EL (cell line): ENCODE measurements at regions not wholly inside any gene's neighbourhood (a gene's known extent, or its start where the extent isn't known, plus 50 kb on each side); places are given as distances from the start of the nearest gene placed in this dataset.
A peak's percentile ranks its signal among the peaks of the same experiment; 100 is the strongest.
"Not testable (repeated sequence)": the region's sequence is repeated elsewhere in the genome, so short reads cannot be mapped to it uniquely, and the experiment has no call there.

Source experiments
- DNase-seq: peaks from one replicate; pipeline ENCODE4 v3.0.0-alpha.2; 2016

DNA sequence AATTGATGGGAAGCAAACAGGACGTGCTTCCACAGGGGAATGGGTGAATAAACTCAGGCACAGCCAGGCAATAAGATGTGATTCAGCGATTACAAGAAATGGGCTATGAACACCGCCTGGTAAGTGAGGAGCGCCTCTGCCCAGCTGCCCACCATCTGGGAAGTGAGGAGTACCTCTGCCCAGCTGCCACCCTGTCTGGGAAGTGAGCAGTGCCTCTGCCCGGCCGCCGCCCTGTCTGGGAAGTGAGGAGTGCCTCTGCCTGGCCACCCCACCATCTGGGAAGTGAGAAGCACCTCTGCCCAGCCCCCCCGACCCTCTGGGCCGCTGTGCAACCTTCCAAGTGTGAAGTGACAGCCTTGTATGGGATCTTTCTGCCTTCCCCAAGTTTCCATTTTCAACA lies 73.2 kb upstream of the PRR5 start:
- DNase-seq = no peak

DNA sequence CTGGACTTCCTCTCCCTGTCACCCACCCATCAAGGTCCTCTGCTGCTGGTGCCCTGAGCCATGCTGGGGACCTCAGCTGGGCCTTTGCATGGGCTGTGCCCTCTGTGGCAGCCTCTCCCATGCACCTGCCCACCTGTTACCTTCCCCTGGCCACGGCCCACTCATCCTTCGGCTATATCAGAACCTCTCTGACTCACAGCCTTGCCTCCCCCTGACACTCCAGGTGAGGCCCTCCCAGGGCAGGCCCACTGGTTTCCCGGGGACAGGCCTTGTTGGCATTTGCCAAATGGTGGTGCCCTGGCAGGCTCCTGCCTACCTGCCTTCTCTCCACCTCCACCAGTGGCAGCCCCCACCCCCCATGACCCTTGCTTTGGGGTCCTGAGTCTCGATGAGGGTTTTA lies 73.7 kb upstream of the PRR5 start:
- no peak for DNase-seq

DNA sequence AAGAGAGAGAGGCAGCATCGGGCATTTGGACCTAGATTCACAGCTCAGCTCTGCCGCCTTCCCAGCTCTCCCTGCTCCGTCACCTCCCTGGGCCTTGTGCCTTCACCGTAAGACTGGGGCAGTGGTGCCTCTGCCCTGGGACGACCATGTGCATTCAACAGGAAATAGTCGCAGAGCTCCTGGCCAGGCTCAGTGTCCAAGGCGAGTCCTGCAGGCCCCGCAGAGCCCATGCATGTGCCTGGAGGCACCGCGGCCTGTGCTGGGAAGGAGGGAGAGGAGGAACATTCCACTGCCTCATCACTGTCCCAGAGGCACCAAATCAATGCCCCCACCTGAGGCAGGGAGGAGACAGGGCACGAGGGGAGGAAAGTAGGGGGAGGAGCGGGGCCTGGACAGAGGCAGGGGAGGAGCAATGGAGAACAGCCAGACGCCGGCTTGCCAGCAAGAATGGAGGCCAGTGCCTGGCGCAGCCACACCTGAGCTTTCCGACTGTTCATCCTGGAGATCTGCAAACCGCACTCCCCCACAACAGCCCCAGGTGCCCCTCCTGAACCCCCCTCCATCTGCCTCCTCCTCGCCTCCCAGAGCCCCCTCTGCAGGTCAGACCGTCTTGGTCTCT lies 74.4 kb upstream of the PRR5 start:
- DNase-seq = no peak

DNA sequence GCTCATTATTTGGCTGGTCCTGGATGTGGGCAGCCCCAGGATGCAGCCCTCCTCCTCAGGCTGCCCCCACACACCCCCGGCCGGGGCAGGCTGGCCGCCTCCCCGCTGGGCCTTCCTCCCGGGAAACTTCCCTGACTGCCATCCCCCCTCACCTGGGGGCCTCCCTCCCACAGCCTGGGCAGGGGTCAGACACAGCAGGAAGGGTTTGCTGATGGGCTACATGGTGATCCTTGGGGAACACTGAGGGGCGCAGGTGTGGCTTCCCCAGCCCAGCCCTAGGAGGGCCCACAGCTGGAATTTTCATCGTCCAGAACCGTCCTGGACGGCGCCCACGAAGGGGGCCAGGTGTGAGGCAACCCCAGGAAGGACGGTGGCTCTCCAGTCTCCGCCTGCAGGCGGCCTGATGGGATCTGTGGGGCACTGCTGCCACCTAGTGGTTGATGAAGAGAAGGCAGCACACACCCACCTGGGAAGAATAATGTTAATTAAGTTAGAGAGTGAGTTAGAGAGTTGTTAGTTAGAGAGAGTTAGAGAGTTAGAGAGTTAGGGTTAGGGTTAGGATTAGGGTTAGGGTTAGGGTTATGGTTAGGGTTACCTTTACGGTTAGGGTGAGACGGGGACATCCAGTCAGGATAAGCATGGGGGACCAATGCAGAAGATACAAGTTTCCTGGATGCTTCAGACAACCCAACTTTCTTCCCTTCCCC lies 75.9 kb upstream of the PRR5 start:
- DNase-seq = peak; percentile 57

DNA sequence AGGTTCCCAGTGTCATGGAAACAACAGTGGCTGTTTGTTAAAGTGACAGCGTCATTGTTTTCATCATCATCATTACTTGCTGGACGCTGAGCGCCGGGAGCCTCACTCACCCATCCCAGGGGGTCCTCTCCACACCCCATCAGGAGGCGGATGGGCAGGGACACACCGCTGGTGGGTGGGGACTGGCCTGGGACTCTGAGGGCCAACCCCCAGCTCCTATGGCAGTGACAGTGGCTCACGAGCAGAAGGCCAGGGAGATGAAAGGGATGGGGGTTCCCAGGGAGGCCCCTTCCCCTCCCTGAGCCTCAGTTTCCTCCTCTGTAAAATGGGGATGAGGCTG lies 76.6 kb upstream of the PRR5 start:
- DNase-seq = no peak

DNA sequence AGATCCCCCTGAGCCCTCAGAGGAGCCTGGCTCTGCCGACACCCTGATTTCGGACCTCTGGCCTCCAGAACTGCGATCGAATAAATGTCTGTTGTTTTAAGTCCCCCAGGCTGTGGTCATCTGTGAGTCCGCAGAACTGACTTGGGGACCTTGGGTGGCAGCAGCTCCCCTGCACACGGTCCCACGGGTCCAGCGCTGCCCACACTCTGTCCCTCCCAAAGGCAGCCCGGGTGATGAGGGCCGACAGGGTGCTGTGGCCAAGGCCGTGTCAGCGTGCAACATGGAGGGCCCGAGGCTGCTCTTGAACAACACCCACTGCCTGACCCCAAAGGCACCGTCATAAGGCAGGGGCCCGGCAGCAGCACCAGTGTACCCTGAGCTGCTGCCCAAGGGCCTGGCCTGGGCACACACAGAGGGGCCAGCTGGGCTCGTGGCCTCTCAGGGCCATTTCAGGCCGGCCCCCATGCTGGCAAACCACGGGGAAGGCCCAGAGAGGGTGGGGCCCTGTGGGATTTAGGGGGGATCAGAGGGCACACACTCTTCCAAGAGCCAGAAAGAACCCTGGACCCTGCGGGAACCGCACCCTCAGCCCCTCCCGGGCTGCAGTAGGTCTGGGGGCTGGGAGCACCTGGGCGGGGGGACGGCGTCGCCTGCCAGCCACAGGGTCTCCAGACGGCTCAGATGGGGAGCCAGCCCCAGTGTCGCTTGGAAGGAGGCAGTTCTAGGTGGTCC lies 77.1 kb upstream of the PRR5 start:
- DNase-seq = no peak

DNA sequence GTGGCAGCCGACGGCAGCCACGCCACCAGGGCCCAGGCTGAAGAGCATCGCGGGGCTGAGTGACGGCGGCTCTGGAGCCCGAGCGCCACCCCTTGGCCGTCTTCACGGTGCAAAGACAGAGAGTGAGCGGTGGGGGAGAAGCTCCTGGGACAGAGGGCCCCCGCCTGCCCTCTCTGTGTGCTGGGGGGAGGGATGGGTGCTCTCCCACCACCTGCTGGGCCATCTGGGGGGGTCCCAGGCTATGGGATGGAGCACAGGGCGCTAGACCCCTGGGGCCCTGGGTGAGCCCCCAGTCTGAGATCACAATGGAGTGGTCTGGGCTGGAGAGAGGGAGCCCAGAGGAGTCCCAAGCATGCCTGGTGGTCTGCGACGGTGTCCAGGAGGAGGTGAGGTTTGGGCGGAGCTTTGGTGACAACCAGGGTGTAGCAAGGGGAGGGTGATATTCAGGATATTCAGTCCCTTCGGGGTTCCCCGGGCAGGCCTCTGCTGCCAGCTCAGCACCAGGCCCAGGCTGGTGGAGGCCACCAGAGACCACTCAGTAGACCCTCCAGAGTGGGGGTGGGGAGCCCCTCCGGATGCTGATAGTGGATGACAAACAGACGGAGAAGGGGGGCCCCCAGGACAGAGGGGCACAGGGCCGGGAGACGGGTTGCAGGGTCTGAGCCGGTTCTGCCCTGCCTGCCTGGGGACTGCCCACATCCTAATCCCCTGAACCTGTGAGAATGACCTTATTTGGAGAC lies 78.1 kb upstream of the PRR5 start:
- DNase-seq = peak; percentile 13

DNA sequence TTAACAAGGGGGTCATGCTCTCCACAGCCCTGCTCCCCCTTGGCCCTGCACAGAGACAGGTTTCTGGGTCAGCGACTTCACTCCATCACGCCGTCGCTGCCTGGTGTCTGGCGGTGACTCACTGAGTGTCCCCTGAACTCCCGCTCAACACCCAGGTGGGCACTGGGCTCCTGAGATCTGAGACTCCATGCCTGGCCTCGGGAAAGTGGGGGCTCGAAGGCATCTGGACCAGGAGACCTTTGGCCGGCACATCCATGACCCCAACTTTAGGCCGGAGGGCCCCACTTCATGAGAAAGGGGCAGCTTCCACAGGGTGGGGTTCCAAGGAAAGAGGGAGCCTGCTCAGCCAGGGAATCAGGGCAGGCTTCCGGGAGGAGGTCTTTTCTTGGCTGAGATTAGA lies 79.3 kb upstream of the PRR5 start:
- DNase-seq = no peak

DNA sequence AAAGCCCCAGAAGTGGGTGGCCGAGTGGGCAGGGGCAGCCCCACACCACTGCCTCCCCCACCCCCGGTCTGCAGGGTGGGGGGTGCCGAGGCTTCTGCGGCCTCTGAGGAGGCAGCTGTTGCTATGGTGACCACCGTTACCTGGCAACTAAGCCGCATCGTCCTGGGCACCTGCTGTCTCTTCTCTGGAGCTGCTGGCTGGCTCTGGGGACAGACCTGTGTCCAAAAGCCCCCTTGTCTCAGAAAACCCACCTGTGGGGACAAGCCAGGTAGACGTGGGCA lies 79.9 kb upstream of the PRR5 start:
- no peak for DNase-seq

DNA sequence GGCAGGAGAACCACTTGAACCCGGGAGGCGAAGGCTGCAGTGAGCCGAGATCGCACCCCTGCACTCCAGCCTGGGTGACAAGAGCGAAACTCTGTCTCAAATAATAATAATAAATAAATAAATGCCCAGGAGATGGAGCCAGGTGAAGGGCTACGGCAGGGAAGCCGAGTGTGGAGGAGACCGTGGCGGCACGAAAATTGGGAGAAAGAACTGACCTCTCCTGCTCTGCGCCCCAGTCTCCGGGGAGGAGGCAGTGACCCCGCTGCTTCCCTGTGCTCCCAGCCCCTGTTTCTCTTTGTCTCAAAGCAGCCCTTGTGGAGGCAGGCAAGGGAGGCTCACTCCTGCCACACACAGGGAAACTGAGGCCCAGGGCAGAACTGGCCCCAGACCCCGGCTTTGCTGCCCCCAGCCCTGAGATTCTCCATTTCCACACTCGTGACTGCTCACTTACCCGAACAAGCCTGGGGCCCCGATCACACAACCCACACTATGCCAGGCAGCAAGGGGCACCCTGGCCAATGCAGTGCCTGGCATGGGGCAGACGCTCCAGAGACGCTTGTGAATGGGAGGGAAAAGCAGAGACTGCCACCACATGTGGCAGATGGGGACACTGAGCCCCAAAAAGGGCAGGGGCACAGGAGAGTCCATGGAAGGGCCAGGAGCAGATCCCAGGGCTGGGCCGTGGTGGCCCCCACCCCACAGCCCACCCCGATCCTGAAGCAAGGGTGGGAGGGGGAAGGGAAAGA lies 80.4 kb upstream of the PRR5 start:
- no peak for DNase-seq

DNA sequence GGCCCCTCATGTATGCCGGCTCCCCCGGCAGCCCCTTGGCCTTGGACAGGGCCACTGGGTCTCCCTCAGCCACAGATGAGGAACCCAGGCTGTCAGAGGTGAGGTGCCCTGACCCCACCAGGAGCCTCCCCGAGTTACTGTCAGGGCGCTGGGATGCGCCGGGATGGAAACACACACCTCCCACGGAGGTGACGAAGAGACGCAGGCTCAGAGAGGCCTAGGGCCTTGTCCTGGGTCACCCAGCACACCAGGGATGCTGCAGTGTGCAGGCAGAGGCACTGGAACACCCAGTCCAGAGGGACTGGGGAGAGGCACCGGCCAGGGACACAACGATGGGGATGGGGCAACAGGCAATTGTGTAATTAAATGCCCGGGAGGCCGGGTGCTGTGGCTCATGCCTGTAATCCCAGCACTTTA lies 81.2 kb upstream of the PRR5 start:
- DNase-seq = no peak

DNA sequence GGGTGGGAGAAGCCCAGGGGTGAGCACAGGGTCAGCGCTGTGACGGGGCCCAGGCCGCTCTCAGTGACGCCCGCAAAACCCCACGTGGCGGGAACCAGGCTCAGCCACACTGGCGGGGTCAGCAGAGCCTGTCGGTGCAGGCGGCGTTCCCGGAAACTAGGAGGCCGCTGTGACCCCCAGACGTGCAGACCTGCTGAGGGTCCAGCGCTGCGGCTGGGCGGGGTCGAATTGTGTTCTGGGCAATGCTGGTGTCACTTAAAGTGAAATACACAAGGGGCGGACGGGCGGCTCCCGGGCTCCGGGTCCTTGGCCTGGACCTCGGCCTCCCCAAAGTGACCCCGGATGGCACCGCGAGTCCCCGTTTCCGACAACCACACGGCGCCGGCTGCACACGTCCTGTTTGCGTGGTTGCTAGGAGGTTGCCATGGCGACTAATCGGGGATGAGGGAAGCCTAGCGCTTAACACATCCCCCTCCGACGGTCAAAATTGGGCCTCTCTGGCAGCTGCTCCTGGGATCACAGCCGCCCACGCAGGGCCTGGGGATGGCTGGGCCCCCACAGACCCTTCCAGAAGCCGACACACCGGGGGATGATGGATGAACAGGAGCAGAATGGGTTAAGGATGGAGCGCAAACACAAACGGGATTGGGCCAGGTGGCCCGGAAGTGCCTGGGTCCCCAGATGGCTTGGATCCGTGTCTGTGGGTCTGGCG lies 81.7 kb upstream of the PRR5 start:
- DNase-seq = peak; percentile 43

DNA sequence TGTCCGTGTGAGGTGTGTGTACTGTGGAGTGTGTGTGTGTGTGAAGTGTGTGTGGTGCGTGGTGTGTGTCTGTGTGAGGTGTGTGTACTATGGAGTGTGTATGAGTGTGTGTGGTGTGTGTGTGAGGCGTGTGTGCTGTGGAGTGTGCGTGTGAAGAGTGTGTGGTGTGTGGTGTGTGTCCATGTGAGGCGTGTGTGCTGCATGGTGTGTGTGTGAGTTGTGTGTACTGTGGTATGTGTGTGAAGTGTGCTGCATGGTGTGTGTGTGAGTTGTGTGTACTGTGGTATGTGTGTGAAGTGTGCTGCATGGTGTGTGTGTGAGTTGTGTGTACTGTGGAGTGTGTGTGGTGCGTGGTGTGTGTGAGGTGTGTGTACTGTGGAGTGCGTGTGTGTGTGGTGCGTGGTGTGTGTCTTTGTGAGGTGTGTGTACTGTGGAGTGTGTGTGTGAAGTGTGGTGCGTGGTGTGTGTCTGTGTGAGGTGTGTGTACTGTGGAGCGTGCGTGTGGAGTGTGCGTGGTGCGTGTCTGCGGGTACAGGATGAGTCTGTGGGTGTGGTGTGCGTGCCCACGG lies 82.4 kb upstream of the PRR5 start:
- DNase-seq = not testable (repeated sequence)

DNA sequence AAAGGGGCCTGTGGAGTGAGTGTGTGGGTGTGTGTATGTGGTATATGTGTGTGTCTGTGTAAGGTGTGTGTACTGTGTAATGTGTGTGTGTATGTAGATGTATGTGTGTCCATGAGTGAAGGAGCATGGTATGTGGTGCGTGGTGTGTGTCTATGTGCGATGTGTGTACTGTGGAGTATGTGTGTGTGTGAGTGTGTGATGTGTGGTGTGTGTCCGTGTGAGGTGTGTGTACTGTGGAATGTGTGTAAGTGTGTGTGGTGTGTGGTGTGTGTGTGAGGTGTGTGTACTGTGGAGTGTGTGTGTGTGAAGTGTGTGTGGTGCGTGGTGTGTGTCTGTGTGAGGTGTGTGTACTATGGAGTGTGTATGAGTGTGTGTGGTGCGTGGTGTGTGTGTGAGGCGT lies 83.1 kb upstream of the PRR5 start:
- not testable (repeated sequence) for DNase-seq

DNA sequence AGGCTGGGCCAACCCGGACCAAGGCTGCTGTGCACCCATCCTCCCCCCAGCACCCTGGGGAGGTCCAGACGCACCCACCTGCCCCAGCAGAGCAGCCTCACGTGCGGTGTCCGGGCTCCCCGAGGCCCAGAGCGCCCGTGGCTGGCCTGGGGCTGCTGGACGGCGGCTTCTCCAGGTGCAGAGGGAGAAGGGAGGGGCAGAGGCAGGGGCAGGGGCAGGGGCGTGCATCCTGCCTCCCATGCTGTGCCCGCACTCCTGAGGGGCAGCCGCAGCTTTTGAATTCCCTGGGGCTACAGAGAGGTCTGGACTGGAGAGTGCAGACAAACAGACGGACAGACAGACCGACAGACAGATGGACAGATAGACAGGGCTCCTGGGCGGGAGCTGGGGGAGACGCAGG lies 83.6 kb upstream of the PRR5 start:
- no peak for DNase-seq

DNA sequence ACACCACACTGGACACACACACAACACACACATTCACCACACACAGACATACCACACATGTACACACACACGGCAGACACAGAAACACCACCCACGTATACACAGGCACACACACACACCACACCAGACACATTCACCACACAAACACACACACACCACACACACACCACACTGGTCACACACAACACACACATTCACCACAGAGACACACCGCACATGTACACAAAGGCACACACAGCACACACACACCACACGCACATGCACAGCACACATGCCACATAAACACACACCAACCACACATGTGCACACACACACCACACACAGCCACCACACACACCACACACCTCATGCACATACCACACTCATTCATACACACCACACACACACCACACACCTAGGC lies 84.2 kb upstream of the PRR5 start:
- no peak for DNase-seq

DNA sequence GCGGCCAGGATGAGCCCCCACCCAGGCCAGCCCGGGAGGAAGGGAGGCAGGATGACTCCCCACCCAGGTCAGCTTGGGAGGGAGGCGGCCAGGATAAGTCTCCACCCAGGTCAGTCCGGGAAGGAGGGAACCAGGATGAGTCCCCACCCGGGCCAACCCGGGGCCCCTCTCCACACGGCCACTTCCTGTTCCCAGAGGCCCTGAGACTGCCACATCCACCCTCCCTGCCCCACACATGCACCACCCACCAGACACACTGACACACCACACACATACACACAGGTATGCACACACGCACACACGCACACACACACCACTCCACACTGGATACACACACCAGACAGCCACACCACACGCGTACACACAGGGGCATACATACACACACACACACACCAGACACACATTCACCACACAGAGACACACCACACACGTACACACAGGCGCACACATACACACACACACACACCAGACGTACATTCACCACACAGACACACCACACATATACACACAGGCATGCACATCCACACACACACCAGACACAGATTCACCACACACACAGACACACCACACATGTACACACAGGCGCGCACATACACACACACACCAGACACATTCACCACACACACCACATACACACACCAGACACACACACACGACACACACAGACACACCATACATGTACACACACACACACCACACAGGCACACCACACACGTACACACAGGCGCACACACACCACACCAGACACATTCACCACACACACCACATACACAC lies 84.9 kb upstream of the PRR5 start:
- no peak for DNase-seq

DNA sequence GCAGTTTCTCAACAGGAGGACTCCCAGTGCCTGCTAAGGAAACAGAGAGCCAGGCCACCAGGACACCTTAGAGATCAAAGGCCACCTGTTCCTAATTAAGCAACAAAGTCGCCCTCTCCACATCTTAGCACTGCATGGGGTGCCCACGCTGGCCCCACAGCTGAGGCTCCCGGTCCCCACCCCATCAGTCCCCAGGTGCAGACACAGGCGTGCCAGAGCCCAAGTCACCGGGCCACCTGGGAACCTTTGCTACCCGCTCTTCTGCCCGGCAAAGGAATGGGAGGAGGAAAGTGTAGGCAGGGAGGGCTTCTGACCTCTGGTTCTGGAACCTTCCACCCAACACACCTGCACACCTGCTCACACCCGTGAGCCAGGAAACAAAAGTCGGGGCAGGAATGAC lies 85.5 kb upstream of the PRR5 start:
- no peak for DNase-seq

DNA sequence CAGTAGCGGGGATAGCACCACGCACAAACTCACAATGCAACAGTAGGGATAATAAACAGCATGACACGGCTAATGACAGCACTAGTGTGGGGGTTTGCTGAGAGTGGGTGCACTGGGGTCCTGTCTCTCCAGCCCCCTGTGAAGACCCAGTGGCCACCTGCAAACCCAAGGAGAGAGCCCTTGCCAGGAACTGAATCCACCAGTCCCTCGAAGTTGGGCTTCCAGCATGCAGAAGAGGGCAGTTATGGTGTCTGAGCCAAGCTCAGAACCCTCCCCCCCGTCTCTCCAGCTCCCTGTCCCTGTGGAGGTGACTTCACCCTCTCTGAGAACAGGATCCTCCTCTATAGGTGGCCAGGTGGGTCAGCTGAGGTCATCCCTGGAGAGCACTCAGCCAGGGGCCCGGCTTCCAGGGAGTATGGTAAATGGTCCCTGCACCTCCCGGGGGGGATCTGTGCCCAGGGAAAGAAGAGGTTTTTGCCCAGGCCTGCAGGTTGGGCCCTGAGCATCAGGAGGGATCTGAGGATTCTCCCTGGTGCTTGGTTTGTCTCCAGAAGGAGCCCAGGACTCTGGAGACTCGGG lies 86.3 kb upstream of the PRR5 start:
- no peak for DNase-seq

DNA sequence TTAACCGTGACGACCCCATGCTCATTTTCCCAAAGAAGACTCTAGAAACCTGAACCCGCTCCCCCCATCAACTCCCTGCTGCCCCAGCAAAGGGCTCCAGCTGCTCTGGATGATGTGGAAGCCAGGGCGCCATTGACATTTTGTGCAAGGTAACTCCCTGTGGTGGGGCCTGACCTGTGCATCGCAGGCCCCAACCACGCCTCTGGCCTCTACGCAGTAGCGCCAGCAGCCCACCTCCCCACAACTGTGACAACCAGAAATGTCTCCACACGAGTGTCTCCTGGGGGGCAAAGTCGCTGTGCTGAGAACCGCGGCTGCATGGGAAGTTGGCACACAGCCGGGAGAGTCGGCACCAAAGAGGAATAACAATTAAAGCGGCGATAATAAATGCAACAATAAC lies 86.9 kb upstream of the PRR5 start:
- DNase-seq = no peak

DNA sequence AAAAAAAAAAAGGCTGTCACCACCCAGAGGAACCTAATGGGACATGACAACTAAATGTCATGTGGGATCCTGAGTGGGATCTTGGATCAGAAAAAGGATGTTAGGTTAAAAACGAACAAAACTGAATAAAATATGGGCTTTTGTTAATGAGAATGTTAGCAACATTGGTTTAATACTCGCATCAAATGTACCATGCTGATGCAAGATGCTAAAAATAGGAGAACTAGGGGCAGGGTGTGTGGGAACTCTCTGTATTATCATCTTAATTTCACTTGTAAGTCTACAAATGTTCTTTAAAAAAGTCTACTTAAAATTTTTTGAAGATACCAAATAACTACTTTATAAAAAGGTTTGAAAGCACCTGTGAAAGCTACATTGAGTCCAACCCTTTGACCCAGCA lies 88.8 kb upstream of the PRR5 start:
- DNase-seq = no peak
